GM18519 (cell line): ENCODE measurements at regions not wholly inside any gene's neighbourhood (a gene's known extent, or its start where the extent isn't known, plus 50 kb on each side); places are given as distances from the start of the nearest gene placed in this dataset.

Experiments
- ATAC-seq: cut with Tn5 transposase; IDR thresholded peaks from one replicate; pipeline ENCODE4 v1.9.1; 2021; ENCODE audit warnings: mild to moderate bottlenecking, moderate library complexity; ENCODE audit not compliant: unreplicated experiment, low FRiP score

- no peak for ATAC-seq
These were observed 231.2 kb upstream of the GSE1 start for GRCh38 chr16:85381738-85382592.

GRCh38 chr16:85382717-85383118, 230.4 kb upstream of the GSE1 start:
- no peak for ATAC-seq

GRCh38 chr16:85383836-85384832, 229.0 kb upstream of the GSE1 start:
- ATAC-seq = no peak

- no peak for ATAC-seq
These were observed 228.2 kb upstream of the GSE1 start for GRCh38 chr16:85384833-85385462.

- ATAC-seq = no peak
These were observed 227.4 kb upstream of the GSE1 start for GRCh38 chr16:85385463-85386331.

GRCh38 chr16:85386467-85387170, 226.5 kb upstream of the GSE1 start:
- ATAC-seq = no peak

GRCh38 chr16:85387171-85387507, 226.0 kb upstream of the GSE1 start:
- ATAC-seq = no peak

- ATAC-seq = no peak
These were observed 225.3 kb upstream of the GSE1 start for GRCh38 chr16:85387731-85388295.

- no peak for ATAC-seq
These were observed 223.2 kb upstream of the GSE1 start for GRCh38 chr16:85389679-85390470.

GRCh38 chr16:85390511-85391174, 222.5 kb upstream of the GSE1 start:
- no peak for ATAC-seq

GRCh38 chr16:85391175-85391707, 221.9 kb upstream of the GSE1 start:
- no peak for ATAC-seq

GRCh38 chr16:85391769-85392583, 221.1 kb upstream of the GSE1 start:
- no peak for ATAC-seq

GRCh38 chr16:85392756-85393673, 220.1 kb upstream of the GSE1 start:
- no peak for ATAC-seq

- no peak for ATAC-seq
These were observed 219.3 kb upstream of the GSE1 start for GRCh38 chr16:85393674-85394451.
